Hippocampal formation (tissue), 2 donors: ENCODE measurements at regions not wholly inside any gene's neighbourhood (a gene's known extent, or its start where the extent isn't known, plus 50 kb on each side); places are given as distances from the start of the nearest gene placed in this dataset.

Source experiments
- DNase-seq, 2 donors: peaks; one replicate each; lab custom pipeline; 2025; lab: John Stamatoyannopoulos, UW

GRCh38 chr1:4016351-4017130, 116.5 kb upstream of the C1orf174 start:
- DNase-seq: no peak

DNA sequence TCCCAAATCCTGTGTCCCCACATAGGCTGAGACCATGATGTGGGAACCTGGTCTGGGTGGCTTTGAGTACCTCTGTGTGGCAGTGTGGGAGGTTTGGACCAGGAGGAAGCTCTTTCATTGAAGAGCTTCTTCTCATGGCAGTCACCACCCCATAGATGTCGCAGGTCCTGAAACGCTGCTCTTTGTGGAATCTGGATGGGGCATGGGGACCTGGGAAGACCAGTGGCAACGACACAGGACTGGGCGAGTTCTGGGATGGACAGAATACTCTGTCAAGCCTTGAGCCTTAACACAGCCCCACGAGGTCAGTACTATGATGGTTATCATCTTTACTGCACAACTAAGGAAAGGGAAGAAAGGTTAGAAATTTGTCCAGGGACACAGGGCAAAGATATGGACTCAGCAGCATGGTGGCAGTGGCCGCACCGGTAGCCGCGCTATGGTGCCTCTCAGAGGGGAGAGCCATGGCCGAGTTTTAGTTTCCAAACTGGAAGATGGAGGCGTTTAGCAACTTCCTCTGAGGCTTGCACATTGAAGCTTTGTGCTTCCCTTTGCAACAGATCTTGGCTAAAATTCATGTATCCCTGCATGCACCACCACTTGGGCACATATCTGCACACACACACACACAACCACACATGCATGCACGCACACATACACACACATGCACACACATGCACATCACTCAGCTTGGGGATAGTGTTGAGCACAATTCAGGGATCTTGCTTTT, 117.7 kb upstream of the C1orf174 start:
- no peak for DNase-seq

- no peak for DNase-seq
Observed at GRCh38 chr1:4018466-4019146, 118.5 kb upstream of the C1orf174 start.

DNA sequence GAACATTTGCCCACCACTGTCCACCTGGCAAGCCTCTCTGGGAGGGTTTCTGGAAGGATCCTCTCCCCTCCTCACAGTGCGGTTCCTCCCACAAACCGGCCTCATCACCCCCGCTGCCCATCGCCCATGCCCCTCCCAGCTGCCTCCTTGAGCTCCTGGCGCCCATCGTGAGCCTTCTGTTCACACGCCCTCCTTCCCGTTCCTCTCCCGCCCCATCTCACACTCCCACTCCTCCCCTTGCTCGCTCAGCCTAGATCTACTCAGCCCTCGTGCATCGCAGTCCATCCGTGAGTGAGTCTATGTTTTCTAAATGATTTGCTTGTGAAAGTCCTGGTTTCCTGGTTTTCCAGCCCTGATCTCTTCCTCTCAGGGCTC, 119.1 kb upstream of the C1orf174 start:
- no peak for DNase-seq

DNA sequence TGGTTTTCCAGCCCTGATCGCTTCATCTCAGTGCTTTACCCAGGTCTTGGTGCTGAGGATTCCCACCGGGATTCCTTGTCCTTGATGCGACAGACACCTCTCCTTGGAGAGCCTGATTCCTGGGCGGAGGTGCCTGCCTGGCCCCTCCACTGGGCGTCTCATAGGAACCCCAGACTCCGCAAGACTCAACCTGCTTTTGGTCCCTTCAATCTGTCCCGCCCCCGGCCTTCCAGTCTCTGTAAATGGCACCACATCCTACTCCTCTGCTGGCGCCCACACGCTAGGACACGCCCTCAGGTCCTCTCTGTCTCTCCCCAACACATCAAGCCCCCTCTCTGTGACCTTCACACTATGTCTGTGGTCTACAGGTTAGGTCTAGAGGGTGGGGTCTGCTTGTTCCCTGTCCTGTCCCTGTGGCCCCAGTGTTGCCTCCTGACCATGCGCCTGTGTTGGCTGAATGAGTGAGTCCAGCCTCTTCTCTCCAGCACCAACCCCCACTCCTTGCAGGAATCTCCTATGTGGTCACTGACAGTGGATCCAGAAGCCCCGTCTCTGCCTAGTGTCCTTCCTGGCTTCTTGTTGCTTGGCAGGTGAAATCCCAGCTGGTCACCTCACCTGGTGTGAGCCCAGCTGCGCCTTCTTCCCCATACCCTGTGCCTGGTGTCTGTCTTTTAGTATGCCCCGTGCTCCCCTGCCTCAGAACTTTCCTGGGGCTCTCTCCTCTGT, 119.7 kb upstream of the C1orf174 start:
- no peak for DNase-seq

GRCh38 chr1:4020449-4020848, 120.4 kb upstream of the C1orf174 start:
- no peak for DNase-seq

- no peak for DNase-seq
Observed at GRCh38 chr1:4021136-4021973, 121.3 kb upstream of the C1orf174 start.

- no peak for DNase-seq
Observed at GRCh38 chr1:4021974-4022268, 121.8 kb upstream of the C1orf174 start.

- no peak for DNase-seq
Observed at GRCh38 chr1:4022715-4023114, 122.6 kb upstream of the C1orf174 start.

- no peak for DNase-seq
Observed at GRCh38 chr1:4023678-4024077, 123.6 kb upstream of the C1orf174 start.

- DNase-seq: no peak
Observed at GRCh38 chr1:4024811-4025210, 124.7 kb upstream of the C1orf174 start.

- no peak for DNase-seq
Observed at GRCh38 chr1:4025752-4026151, 125.7 kb upstream of the C1orf174 start.

DNA sequence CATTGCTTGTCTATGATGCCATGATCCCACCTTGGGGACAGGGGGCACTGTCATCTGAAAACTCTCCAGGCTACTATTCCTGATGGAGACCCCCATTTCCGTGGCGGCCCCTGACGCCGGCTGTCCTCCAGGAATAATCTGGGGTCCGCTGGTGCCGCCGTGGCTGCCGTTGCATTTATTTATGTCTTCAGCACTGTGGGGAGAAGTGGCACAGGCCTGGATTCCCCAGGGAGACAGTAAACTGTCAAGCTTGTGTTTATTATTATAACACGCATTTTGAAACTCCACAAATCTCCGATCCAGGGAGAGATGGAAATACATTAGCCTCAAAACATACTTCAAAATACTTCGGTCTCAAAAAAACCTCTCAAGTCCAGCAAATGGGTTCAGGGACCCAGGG, 126.9 kb upstream of the C1orf174 start:
- no peak for DNase-seq

- no peak for DNase-seq
Observed at GRCh38 chr1:4027492-4028138, 127.5 kb upstream of the C1orf174 start.

GRCh38 chr1:4028139-4028501, 128.0 kb upstream of the C1orf174 start:
- DNase-seq: no peak

- no peak for DNase-seq
Observed at GRCh38 chr1:4029376-4029775, 129.3 kb upstream of the C1orf174 start.

- DNase-seq: no peak
Observed at GRCh38 chr1:4032571-4032970, 132.5 kb upstream of the C1orf174 start.

DNA sequence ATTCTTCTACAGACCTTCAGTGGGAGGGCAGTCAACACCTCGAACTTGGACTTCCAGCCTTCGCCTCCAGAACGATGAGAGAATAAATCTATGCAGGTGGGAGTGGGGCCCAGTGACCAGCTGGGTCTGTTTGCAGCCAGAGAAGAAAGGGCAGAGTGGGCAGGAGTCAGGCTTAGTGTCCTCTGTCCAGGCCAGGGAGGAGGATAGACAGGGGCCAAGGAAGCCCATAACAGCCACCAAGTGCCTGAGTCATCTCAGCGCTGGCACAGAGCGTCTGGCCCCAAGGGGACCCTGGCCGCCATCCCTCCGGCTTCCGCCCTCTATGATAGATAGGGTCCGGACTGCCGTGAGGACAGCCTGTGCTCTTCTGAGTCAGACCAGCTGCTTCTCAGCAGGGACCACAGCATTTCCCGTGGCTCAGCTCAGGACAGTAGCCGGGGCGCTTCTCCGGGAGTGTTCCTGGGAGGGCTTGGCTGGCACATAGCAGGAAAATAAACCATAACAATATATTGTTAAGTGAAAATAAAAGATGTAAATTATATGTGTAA, 133.1 kb upstream of the C1orf174 start:
- DNase-seq: no peak

GRCh38 chr1:4033713-4034112, 133.6 kb upstream of the C1orf174 start:
- DNase-seq: no peak

- DNase-seq: no peak
Observed at GRCh38 chr1:4034318-4034887, 134.3 kb upstream of the C1orf174 start.
